GM12875 (cell line): ENCODE measurements at regions not wholly inside any gene's neighbourhood (a gene's known extent, or its start where the extent isn't known, plus 50 kb on each side); places are given as distances from the start of the nearest gene placed in this dataset.

Source experiments
- H3K4me3 ChIP-seq: one replicate; pipeline ENCODE4 v1.5.1; 2011; ENCODE audit warnings: low read depth, low read length, control low read depth
- CTCF ChIP-seq: IDR thresholded peaks from 2 replicates; pipeline ENCODE4 v1.5.1; 2011; ENCODE audit warnings: low read depth, mild to moderate bottlenecking, control low read depth, inconsistent platforms, low read length, moderate library complexity, borderline replicate concordance; ENCODE audit not compliant: insufficient read depth

DNA sequence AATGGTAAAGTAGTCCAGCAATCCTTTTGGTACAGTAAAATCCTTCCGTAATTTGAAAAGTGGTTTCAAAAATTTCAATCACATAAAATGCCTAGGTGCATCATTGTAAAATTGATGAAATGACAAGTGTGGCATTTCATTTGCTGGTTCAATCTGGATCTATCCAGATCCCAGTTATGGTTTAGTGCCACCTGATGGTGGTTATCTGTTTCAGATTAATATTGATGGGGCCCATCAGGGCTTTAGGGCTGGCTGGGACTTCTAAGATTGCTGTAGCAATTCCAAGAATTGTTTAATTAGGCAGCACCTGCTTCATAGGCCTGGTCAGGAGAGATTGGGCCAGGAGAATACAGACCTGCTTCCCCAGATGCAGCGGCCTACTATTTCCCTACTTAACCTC is 55.5 kb upstream of the PIK3C3 start:
- TF ChIP-seq CTCF = no peak
- H3K4me3 ChIP-seq = no peak overlapping the region

- H3K4me3 ChIP-seq = no peak overlapping the region
- no peak for TF ChIP-seq CTCF
Measured at GRCh38 chr18:41893432-41893831, 61.6 kb upstream of the PIK3C3 start.

- TF ChIP-seq CTCF = no peak
- no peak overlapping the region for H3K4me3 ChIP-seq
Measured at GRCh38 chr18:41887100-41887499, 67.9 kb upstream of the PIK3C3 start.

- no peak for TF ChIP-seq CTCF
- no peak overlapping the region for H3K4me3 ChIP-seq
Measured at GRCh38 chr18:41886126-41886807, 68.8 kb upstream of the PIK3C3 start.

DNA sequence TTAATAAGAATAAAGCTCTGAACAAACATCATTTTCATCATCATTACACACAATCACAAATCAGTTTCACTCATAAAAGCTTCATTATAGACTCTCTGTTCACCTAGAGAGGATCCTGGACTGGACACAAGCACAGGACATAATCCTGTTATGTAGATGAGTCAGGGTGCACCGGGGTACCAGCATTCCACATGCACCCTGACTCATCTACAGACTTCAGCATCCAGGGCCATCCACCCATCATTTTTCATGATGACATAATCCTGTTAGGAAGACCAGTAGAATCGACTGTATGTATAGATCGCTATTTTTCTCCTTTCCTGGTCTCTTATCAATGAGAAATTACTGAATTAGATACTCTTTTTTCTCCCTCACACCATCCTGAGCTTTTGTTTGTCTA is 73.7 kb upstream of the PIK3C3 start:
- H3K4me3 ChIP-seq = no peak overlapping the region
- TF ChIP-seq CTCF = no peak

GRCh38 chr18:41879256-41879655 is 75.8 kb upstream of the PIK3C3 start:
- no peak overlapping the region for H3K4me3 ChIP-seq

More at GRCh38 chr18:41879256-41879655, 75.8 kb upstream of the PIK3C3 start:
- TF ChIP-seq CTCF = no peak
